ENCODE measurements at regions not wholly inside any gene's neighbourhood (a gene's known extent, or its start where the extent isn't known, plus 50 kb on each side); places are given as distances from the start of the nearest gene placed in this dataset.

GRCh38 chr2:121969166-121969565 is 213.7 kb downstream of the TSN start:
- DNase-seq, result peak; percentile 63 to 78 (median 69)

- DNase-seq, result peak in 2 of 4 experiments; percentile 16 to 37
These were observed 214.6 kb downstream of the TSN start for GRCh38 chr2:121969766-121970639.

- no peak for DNase-seq
These were observed 216.8 kb downstream of the TSN start for GRCh38 chr2:121972203-121972602.

GRCh38 chr2:121974897-121975661 is 219.6 kb downstream of the TSN start:
- peak; percentile 71 to 95 (median 88) for DNase-seq

GRCh38 chr2:121976926-121977325 is 221.5 kb downstream of the TSN start:
- no peak for DNase-seq

GRCh38 chr2:121977326-121977725 is 221.9 kb downstream of the TSN start:
- no peak for DNase-seq

- DNase-seq, result no peak
These were observed 237.2 kb downstream of the TSN start for GRCh38 chr2:121992700-121993099.

- no peak for DNase-seq
These were observed 238.2 kb downstream of the TSN start for GRCh38 chr2:121993682-121994081.

GRCh38 chr2:121994238-121995206 is 239.1 kb downstream of the TSN start:
- DNase-seq, result no peak

- DNase-seq, result no peak
These were observed 243.3 kb downstream of the TSN start for GRCh38 chr2:121998751-121999150.

- DNase-seq, result no peak
These were observed 243.8 kb downstream of the TSN start for GRCh38 chr2:121999264-121999663.

GRCh38 chr2:122000556-122001340 is 245.3 kb downstream of the TSN start:
- DNase-seq, result no peak

GRCh38 chr2:122001441-122001874 is 246.0 kb downstream of the TSN start:
- no peak for DNase-seq

GRCh38 chr2:122003196-122003940 is 247.9 kb downstream of the TSN start:
- DNase-seq, result no peak

- DNase-seq, result no peak
These were observed 251.7 kb downstream of the TSN start for GRCh38 chr2:122007126-122007525.

GRCh38 chr2:122007577-122007976 is 252.1 kb downstream of the TSN start:
- DNase-seq, result no peak

GRCh38 chr2:122009561-122009960 is 254.1 kb downstream of the TSN start:
- DNase-seq, result no peak

GRCh38 chr2:122011493-122012270 is 256.2 kb downstream of the TSN start:
- DNase-seq, result no peak

GRCh38 chr2:122018736-122019135 is 263.3 kb downstream of the TSN start:
- DNase-seq, result no peak

GRCh38 chr2:122019724-122020123 is 264.3 kb downstream of the TSN start:
- no peak for DNase-seq

Measured in suppressor macrophage (primary cell).